ENCODE measurements at regions not wholly inside any gene's neighbourhood (a gene's known extent, or its start where the extent isn't known, plus 50 kb on each side); places are given as distances from the start of the nearest gene placed in this dataset.

DNA sequence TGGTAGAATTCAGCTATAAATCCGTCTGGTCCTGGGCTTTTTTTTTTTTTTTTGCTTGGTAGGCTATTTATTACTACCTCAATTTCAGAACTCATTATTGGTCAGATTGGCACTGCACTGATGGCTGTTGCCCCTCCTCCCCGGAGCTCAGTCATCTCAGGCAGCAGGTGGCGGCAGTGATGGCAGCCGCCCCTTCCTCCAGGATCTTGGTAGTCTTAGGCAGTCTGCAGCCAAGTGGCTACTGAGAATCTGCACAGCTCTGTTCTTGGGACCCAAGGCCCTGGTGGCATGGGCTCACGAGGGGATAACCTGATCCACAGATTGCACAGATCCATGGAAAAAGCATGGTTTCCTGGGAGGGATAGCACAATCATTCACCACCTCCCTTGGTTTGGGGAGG, 77.9 kb downstream of the GPR85 start:
- TF ChIP-seq, protein P1, sequence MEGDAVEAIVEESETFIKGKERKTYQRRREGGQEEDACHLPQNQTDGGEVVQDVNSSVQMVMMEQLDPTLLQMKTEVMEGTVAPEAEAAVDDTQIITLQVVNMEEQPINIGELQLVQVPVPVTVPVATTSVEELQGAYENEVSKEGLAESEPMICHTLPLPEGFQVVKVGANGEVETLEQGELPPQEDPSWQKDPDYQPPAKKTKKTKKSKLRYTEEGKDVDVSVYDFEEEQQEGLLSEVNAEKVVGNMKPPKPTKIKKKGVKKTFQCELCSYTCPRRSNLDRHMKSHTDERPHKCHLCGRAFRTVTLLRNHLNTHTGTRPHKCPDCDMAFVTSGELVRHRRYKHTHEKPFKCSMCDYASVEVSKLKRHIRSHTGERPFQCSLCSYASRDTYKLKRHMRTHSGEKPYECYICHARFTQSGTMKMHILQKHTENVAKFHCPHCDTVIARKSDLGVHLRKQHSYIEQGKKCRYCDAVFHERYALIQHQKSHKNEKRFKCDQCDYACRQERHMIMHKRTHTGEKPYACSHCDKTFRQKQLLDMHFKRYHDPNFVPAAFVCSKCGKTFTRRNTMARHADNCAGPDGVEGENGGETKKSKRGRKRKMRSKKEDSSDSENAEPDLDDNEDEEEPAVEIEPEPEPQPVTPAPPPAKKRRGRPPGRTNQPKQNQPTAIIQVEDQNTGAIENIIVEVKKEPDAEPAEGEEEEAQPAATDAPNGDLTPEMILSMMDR (conservative IDR thresholded peaks at IDR 0.05) = no peak
- TF ChIP-seq ZFX (IDR thresholded peaks at IDR 0.05) = no peak

Measured in C4-2B (cell line).